Hepatocyte (in vitro differentiated cells): ENCODE measurements at regions not wholly inside any gene's neighbourhood (a gene's known extent, or its start where the extent isn't known, plus 50 kb on each side); places are given as distances from the start of the nearest gene placed in this dataset.

Source experiments
- CTCF ChIP-seq: fragments of 200-600 bp; sonication (generic); IDR thresholded peaks from 2 replicates; pipeline ENCODE4 v1.5.1; 2016; ENCODE audit warnings: antibody characterized with exemption, mild to moderate bottlenecking; ENCODE audit not compliant: poor library complexity
- EZH2 ChIP-seq: fragments of 200-600 bp; sonication (generic); IDR thresholded peaks from 2 replicates; pipeline ENCODE4 v1.6.1; 2016; ENCODE audit warnings: antibody characterized with exemption, mild to moderate bottlenecking, borderline replicate concordance
- EZH2phosphoT487 ChIP-seq: fragments of 200-600 bp; sonication (generic); IDR thresholded peaks from one replicate; pipeline ENCODE4 v1.6.1; 2018; ENCODE audit warnings: antibody characterized with exemption, mild to moderate bottlenecking, low read depth, moderate library complexity; ENCODE audit not compliant: unreplicated experiment, severe bottlenecking

GRCh38 chr5:123949807-123950340 is 437.9 kb downstream of the CSNK1G3 start:
- TF ChIP-seq CTCF (peak; percentile 15), EZH2 (no peak), EZH2phosphoT487 (no peak)
